GM21717 (cell line): ENCODE measurements at regions not wholly inside any gene's neighbourhood (a gene's known extent, or its start where the extent isn't known, plus 50 kb on each side); places are given as distances from the start of the nearest gene placed in this dataset.
"Not testable (repeated sequence)": the region's sequence is repeated elsewhere in the genome, so short reads cannot be mapped to it uniquely, and the experiment has no call there.

Experiments used
- ATAC-seq: cut with Tn5 transposase; IDR thresholded peaks from one replicate; pipeline ENCODE4 v1.9.1; 2021; ENCODE audit warnings: mild to moderate bottlenecking, moderate library complexity; ENCODE audit not compliant: unreplicated experiment

DNA sequence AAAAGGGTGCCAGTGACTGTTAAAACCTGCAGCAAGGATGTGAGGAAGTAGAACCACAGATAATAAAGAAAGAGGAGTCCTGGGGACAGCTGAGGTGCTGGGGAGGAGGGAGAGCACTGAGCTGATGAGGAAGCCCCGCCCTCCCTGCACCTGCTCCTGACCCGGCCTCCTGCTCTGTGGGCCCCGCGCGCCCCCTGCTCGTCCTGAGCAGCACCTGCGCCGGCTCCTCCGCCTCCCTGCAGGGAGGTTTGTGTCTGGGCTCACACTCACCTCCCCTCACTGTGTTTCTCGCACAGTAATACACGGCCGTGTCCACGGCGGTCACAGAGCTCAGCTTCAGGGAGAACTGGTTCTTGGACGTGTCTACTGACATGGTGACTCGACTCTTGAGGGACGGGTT is 797.6 kb downstream of the TMEM121 start:
- not testable (repeated sequence) for ATAC-seq

DNA sequence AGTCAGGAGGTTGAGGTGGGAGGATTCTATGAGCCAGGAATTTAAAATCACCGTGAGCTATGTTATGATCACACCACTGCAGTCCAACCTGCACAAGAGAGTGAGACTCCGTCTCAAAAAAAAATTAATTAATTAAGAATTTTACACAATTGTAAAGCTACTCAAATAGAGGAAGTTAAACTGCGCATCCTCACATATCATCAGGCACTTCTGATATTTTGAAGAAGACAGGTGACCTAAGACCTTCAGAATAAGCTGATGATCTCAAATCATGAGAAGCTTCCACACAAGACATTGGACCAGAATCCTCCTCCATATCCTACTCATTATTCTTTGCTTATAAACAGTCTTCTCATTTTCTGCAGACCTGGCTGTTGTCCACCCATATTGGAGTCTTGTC is 800.9 kb downstream of the TMEM121 start:
- no peak for ATAC-seq

DNA sequence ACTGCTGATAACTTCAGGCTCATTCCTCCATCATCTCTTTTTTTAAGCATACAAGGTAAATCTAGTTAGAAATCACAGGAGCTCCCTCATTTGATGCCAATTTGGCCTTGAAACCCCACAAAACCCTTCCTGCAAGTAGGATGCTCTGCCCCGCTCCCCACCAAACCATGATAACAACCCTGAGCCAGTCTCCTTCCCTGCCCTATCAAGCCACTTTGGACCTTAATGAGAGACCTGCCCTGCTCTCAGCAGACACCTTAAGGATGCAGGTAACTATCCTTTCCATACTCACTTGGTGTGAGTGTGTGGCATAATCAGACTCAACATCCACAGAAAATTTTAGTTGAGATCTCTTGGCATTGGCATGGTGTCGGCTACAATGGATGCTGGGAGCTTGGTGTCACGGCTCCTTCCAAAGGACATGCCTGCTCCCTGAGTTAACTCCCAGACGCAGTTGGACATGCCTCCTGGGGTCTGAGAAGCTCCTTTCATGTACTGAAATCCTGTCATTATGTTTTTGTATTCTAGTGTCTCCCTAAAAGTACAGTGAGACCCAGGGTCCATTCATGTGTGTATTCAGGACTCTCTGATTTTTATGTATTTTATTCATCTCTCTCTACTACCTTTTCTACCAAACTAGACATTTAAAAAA is 801.4 kb downstream of the TMEM121 start:
- ATAC-seq: not testable (repeated sequence)

DNA sequence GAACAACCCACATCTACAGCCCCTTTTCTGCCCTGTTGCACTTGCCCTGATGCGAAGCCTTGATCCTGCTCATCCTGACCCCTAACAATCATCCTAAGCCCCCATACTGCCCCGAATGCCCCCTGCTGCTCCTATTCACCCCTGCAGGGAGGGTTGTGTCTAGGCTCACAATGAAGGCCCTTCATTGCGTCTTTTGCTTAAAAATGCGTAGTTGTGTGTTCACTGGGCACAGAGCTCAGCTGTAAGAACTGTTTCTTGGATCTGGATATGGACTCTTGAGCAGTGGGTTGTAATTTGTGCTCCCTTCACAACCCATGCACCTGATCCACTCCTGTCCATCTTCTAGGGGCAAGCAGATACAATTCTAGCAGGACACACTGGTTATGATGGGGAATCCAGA is 802.9 kb downstream of the TMEM121 start:
- ATAC-seq: not testable (repeated sequence)

DNA sequence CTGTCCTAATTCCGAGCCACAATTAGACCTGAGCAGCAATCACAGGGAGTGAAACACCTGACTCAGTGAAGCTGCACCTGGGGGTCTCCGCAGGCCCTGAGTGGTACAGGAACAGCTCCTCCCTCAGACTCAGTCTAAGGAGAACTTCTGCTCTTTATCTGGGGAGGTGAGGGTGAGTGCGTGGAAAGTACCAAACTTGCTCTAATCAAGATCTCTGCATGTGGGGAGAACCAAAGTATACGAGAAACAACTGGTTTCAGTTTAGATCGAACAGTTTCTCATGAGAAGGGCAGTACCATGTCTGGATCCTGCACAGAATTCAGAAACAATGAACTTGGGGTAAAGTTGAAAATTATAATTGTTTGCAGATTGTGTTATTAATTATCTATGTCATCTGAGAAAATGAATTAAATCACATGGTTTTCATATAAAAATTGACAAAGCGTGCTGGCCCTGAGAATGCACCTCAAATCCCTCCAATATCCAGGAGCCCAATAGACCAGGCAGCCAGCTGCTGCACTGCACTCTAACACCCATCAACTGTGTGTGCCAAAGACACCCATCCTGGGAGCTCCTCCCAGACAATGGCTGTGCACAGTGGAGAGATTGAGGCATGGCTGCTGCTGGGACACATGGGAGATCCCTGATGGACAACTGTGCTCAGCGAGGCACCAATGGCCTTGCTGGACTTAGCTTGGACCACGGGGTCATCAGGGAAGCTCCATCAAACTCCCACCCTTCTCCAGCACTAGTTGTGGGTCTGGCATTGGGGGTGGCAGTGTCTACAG is 803.8 kb downstream of the TMEM121 start:
- ATAC-seq: not testable (repeated sequence)

DNA sequence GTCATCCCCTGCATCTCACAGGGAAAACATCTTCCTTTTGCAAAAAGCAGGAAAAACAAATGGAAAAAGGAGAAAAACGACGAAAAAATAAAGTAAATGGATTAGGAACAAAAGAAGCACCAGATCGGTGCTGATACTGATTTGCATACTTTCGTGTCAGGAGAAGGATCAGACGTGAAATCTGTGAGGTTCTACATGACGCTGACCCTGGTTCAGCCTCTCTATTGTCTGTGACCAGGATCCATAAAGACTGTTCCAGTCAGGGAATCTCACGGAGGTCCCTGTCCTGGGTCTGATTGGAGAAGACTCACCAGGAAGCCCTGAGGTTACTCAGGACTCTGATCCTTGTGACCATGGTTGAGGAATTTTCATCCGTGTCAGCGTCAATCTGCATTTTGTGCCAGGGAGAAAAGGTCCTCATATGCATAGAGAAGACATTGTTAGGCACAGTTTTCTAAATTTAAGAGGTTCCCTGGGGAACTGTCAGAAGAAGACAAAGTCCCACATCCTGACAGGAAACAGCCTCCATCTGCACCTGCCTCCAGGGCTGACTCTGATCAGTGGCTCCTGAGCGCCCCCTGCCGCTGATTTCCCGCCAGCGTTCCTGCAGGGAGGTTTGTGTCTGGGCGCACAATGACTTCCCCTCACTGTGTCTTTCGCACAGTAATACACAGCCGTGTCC is 808.2 kb downstream of the TMEM121 start:
- not testable (repeated sequence) for ATAC-seq

DNA sequence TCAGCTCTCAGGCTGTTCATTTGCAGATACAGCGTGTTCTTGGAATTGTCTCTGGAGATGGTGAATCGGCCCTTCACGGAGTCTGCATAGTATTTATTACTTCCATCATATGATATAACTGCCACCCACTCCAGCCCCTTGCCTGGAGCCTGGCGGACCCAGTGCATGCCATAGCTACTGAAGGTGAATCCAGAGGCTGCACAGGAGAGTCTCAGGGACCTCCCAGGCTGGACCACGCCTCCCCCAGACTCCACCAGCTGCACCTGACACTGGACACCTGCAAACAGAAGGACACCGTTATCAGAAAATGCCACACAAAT is 808.7 kb downstream of the TMEM121 start:
- not testable (repeated sequence) for ATAC-seq

DNA sequence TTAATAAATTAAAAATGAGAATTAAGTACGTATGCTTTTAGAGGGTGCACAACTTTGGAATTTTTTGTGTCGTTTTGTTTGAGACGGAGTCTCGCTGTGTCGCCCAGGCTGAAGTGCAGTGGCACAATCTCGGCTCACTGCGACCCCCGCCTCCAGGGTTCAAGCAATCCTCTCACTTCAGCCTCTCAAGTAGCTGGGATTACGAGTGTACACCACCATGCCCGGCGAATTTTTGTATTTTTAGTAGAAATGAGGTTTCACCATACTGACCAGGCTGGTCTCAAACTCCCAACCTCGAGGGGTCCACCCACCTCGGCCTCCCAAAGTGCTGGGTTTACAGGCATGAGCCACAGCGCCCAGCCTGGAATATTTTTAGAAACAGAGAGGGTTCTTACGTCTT is 812.4 kb downstream of the TMEM121 start:
- not testable (repeated sequence) for ATAC-seq

DNA sequence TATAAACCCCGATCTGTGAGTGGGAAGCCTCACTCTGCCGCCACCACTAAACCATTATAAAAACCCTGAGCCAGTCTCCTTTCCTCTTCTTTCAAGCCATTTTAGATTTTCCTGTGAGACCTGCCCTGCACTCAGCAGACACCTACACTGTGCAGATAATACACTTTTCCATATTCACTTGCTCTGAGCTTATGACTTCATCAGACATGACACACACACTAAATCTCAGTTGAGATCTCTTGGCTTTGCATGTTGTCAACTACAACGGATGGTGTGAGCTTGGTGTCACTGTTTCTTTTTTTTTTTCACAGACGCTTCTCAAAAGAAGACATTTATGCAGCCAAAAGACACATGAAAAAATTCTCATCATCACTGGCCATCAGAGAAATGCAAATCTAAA is 814.3 kb downstream of the TMEM121 start:
- ATAC-seq: not testable (repeated sequence)

DNA sequence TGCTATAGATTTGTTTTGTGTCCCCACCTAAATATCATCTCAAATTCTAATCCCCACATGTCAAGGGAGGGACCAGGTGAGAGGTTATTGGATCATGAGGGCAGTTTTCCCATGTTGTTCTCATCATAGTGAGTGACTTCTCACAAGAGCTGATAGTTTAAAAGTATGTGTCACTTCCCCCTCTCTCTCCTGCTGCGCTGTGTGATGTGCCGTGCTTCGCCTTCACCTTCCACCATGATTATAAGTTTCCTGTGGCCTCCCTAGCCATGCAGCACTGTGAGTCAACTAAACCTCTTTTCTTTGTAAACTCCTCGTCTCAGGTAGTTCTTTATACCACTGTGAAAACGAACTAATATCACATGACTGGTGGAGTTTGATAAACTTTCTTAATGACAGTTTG is 814.8 kb downstream of the TMEM121 start:
- ATAC-seq: not testable (repeated sequence)

DNA sequence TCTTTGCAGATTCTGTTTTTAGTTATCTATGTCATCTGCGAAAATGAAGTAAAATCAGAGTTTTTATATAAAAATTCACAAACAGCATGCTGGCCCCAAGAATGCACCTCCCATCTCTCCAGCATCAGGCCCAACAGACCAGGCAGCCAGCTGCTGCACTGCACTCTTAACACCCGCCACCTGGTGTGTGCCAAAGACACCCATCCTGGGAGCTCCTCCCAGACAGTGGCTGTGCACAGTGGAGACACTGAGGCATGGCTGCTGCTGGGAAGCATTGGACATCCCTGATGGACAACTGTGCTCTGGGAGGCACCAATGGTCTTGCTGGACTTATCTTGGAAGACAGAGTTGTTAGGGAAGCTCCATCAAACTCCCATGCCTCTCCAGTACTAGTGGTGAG is 817.2 kb downstream of the TMEM121 start:
- ATAC-seq: no peak

DNA sequence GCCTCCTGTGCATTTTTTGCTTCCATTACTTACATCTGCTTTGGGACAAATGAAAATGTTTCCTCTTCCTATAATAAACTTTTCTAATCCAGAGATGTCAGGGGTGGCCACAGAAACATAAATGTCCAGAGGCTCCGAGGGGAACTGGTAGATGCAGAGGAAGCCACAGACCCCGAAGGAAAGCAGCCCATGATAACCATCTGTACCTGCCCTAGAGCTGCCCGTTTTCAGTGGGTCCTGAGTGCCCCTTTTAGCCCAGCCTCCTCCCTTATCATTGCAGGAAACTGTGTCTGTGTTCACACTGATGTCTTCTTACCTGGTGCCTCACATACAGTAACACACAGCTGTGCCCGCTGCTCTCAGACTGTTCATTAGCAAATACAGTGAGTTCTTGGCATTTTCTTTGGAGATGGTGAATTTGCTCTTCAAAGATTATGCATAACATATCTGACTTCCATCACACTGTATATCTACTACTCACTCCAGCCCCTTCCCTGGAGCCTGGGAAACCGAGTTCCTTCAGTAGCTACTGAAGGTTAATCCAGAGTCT is 817.8 kb downstream of the TMEM121 start:
- ATAC-seq: not testable (repeated sequence)

DNA sequence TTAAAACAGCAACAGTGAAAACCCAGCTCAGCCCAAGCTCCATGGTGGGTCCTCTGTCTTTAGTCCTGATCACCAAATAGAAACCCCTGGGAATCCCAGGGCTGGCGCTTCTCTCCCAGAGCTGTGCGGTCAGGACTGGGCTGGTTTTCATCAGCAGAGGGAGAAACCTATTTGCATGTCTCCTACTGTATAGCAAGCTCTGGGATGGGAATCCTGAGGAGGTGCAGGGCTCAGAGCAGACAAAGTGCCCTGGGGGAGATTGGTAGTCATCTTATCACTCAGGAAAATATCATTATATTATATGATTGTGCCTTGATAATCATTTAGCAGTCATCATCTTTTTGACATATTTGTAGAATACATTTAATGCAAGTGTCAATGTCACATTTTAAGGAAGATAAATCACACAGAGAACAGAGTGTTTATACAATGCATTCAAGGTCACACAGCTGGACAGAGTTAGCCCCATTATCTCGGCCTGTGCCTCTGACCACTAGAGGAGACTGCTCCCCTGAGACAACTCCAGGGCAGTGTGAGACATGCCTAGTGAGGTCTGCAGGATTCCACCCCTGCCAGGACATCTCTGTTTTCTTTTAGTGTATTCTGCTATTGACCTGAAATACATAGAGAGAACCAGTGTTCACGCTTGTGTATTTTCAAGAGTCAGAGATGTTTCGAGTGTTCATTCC is 818.6 kb downstream of the TMEM121 start:
- ATAC-seq: not testable (repeated sequence)

DNA sequence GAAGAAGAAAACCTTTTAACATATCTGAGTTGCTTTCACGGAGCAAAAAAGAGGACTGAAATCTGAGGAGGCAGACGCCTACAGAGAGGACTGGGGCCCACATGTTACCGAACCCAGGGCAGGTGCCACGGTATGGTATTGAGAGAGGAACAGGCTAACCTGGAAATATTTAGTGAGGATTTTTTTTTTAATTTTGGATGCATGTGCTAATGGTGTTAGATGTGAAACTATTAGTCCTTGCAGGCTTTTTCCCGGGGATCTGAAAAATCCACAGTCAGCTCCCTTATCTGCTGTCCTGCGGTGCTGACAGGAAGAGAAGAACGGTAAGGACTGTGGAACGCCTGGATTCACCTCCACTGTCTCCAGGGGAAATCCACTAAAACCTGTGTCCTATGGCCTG is 819.7 kb downstream of the TMEM121 start:
- no peak for ATAC-seq

DNA sequence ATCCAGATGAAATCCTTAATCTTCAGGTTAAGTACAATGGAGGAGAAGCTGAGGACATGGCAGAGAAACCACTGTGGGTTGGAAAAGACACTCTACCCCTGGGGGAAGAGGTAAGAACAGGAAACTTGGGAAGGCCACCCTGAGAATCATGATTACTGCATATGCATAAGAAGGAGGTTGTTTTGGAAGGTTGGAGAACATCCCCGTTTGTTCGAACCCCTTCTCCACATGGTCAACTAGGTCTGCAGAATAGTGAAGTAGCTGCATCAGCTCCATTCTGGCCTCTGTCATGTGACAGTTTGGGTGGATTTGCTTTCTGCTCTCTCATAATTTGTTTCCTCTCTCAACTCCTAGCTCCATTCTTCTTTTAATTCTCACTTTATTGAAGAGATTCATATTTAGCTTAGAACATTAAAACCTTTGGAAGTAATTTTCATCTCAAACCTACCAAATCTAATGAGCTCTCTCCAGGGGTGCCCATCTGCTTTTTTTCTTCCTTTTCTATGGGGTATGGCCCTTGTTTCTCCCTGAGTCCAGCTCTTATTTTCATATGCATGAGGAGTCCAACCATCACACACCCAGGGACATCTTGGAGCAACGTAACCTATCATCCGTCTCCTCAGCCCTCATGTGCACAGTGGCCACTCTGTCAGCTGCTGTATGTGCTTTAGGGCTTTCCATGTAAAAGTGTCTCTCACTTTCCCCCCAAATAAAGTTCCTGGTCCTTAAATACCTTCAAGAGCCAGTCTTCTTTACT is 820.3 kb downstream of the TMEM121 start:
- no peak for ATAC-seq

DNA sequence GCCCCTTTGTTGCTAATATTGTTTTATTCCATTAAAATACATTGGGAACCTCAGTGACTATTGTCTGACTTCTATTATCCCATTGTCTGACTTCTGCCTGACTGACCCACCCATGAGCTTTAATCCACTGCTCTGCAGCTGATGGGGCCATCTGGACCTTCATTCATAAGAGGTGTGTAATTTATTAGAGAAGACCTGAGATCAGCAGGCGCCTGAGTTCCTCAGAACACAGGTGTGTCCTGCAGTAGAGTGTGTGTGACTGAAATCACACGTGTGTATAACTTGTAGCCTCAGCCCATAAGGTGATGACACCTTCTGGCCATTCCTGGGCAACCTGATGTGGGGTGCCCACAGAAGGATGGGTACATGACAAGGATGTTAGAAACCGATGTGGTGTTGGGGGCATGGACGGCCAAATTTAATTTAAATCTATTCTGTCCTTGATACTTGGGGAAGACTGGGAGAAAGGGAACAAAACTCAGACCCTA is 821.0 kb downstream of the TMEM121 start:
- ATAC-seq: no peak

DNA sequence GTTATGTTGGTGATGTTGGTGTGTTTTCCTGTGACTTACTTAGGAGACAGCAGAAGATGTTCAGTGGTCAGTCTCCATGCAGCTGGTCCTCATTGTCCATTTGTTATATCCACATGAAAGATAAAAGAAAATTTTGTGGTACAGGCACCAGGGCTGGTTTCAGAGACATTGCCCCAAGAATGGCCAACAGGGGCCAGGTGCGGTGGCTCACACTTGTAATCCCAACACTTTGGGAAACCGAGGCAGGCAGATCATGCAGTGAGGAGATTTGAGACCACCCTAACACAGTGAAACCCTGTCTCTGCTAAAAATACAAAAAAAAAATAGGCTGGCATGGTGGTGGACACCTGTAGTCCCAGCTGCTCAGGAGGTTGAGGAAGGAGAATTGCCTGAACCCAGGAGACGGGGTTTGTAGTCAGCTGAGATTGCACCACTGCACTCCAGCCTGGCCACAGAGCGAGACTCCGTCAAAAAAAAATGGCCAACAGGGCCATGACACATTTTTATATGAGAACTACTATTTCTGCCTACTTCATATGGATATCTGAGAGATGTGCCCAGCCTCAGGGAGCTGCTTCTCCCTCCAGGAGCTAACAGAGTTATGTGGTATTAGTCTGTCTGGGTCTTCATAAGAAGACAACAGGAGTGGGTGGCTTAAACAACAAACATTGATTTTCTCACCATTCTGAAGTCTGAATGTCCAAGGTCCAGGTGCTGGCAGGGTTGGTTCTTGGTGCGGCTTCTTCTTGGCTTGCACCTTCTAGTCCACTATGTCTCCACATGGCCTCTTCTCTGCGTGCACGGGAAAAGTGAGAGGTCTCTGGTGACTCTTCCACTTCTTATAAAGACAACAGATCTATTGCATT is 821.7 kb downstream of the TMEM121 start:
- no peak for ATAC-seq

DNA sequence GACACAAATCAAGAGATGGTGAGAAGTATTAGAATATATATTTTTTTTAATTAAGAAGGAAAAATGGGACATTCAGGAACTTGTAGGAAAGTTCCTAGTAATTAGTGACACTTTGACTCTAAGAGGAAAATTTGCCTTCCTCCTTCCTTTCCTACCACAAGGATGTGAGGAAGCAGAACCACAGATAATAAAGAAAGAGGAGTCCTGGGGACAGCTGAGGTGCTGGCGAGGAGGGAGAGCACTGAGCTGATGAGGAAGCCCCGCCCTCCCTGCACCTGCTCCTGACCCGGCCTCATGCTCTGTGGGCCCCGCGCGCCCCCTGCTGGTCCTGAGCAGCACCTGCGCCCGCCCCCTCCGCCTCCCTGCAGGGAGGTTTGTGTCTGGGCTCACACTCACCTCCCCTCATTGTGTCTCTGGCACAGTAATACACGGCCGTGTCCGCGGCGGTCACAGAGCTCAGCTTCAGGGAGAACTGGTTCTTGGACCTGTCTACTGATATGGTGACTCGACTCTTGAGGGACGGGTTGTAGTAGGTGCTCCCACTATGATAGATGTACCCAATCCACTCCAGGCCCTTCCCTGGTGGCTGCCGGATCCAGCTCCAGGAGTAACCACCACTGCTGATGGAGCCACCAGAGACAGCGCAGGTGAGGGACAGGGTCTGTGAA is 822.6 kb downstream of the TMEM121 start:
- ATAC-seq: not testable (repeated sequence)
